ENCODE measurements at regions not wholly inside any gene's neighbourhood (a gene's known extent, or its start where the extent isn't known, plus 50 kb on each side); places are given as distances from the start of the nearest gene placed in this dataset.

DNA sequence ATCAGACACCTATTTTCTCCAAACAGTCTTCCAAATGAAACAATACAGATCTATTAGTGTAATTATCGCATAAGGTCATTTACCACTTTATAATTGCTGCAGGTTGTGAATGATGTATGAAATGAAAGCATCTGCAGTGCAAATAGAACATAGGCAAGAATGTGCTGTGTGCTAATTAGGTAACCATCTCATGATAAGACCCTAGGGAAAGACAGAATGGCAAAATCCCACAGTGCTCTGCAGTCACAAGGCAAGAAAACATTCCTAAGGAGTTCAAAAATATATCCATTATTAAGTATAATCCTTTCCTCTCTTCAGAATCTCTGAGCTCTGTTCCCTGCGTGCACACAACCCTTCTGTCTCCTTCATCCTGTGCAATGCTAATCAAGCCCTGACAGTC, 488.1 kb downstream of the NR4A2 start (continued):
- TF ChIP-seq, protein P1, sequence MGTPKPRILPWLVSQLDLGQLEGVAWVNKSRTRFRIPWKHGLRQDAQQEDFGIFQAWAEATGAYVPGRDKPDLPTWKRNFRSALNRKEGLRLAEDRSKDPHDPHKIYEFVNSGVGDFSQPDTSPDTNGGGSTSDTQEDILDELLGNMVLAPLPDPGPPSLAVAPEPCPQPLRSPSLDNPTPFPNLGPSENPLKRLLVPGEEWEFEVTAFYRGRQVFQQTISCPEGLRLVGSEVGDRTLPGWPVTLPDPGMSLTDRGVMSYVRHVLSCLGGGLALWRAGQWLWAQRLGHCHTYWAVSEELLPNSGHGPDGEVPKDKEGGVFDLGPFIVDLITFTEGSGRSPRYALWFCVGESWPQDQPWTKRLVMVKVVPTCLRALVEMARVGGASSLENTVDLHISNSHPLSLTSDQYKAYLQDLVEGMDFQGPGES (IDR thresholded peaks at IDR 0.05; ENCODE audit: low read depth, low read length), result no peak
- TF ChIP-seq EP300 (IDR thresholded peaks at IDR 0.05; ENCODE audit: borderline replicate concordance in 1 of 2, low read depth in 1 of 2, low read length in 1 of 2), result no peak
- no peak for TF ChIP-seq TCF12 (IDR thresholded peaks at IDR 0.05)

DNA sequence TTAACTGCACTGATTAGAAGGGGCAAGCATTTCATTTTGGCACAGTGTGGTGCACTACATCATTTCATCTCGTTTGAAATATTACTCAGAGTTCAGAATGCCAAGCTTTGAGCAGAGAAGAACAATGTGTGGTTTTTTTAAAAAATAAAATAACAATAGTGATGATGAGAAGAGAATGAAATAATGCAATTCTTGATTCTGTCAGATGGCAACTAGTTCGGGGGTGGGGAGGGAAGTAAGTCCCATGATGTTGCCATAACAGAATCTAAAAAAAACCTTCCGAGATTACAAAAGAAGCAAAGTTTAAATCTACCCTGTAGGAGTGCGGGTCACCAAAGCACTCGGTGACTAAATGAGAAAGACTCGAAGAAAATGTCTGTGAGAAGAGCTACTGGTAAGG, 490.4 kb downstream of the NR4A2 start:
- no peak for DNase-seq
- H3K4me3 ChIP-seq (ENCODE audit: low read depth in 2 of 2, low read length in 1 of 2), result no peak overlapping the region
- ChIA-PET CTCF (no interaction called here), POLR2A (no interaction called here)
- H2AFZ ChIP-seq (ENCODE audit: low read depth), result no peak overlapping the region
- H4K20me1 ChIP-seq (ENCODE audit: insufficient read depth), result no peaks in the 10 kb centered on the region
- H3K9me3 ChIP-seq, result no peaks in the 10 kb centered on the region
- H3K9me2 ChIP-seq, result no peaks in the 10 kb centered on the region
- H3K4me2 ChIP-seq, result no peak overlapping the region
- no peaks in the 10 kb centered on the region for H3K79me2 ChIP-seq (ENCODE audit: insufficient read depth)
- H3K27ac ChIP-seq (ENCODE audit: low read depth in 2 of 2, low read length in 1 of 2), result no peak overlapping the region
- no peaks in the 10 kb centered on the region for H3F3A ChIP-seq (replicated peaks; ENCODE audit: insufficient read depth)
- no peaks in the 10 kb centered on the region for H3K4me1 ChIP-seq (ENCODE audit: control insufficient read depth in 1 of 2, insufficient read depth in 2 of 2, low read depth in 1 of 2, low read length in 1 of 2)
- TF ChIP-seq FOSL2 (IDR thresholded peaks at IDR 0.05; ENCODE audit: borderline replicate concordance, low read depth) (no peak), FOXM1 (IDR thresholded peaks at IDR 0.05; ENCODE audit: low read depth) (no peak), SIN3A (IDR thresholded peaks at IDR 0.05; ENCODE audit: borderline replicate concordance, low read depth, low read length) (no peak)
- TF ChIP-seq, protein P2, sequence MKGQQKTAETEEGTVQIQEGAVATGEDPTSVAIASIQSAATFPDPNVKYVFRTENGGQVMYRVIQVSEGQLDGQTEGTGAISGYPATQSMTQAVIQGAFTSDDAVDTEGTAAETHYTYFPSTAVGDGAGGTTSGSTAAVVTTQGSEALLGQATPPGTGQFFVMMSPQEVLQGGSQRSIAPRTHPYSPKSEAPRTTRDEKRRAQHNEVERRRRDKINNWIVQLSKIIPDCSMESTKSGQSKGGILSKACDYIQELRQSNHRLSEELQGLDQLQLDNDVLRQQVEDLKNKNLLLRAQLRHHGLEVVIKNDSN (IDR thresholded peaks at IDR 0.05; ENCODE audit: borderline replicate concordance, low read depth), result no peak
- no peaks in the 10 kb centered on the region for H3K36me3 ChIP-seq (replicated peaks in 1 of 2; ENCODE audit: control insufficient read depth in 1 of 2, insufficient read depth in 2 of 2, low read length in 1 of 2)
- no peaks in the 10 kb centered on the region for H3K27me3 ChIP-seq (ENCODE audit: insufficient read depth)
- 17% methylated on average over 6 of the region's 6 CpGs for WGBS (ENCODE audit: low lambda C conversion rate)
- H3K9ac ChIP-seq, result no peak overlapping the region

DNA sequence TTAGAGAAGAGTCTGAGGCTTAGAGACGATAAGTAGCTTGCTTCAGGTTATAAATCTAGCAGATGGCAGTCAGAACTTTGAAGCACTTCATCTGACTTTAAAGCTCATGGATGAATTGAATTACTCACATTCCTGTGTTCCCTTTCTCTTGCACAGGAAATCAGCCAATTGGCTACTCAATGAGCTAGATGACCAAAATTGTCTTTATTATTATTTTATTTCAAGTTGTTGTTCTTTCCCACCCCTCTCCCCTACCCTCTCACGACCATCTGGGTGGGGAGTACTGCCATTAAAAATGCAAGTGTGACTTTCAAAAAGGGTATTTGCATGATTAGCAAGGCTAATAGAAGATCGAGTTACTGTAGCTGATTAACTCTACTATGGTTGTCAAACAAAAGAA, 491.1 kb downstream of the NR4A2 start:
- WGBS (ENCODE audit: low lambda C conversion rate), result 4% methylated on average over 3 of the region's 3 CpGs
- Histone ChIP-seq H3K4me1 (ENCODE audit: control insufficient read depth in 1 of 2, insufficient read depth in 2 of 2, low read depth in 1 of 2, low read length in 1 of 2) (no peaks in the 10 kb centered on the region), H2AFZ (ENCODE audit: low read depth) (no peak overlapping the region), H3K4me3 (ENCODE audit: low read depth in 2 of 2, low read length in 1 of 2) (no peak overlapping the region), H3K9ac (no peak overlapping the region), H4K20me1 (ENCODE audit: insufficient read depth) (no peaks in the 10 kb centered on the region), H3K9me2 (no peaks in the 10 kb centered on the region), H3K36me3 (replicated peaks in 1 of 2; ENCODE audit: control insufficient read depth in 1 of 2, insufficient read depth in 2 of 2, low read length in 1 of 2) (no peaks in the 10 kb centered on the region), H3K27me3 (ENCODE audit: insufficient read depth) (no peaks in the 10 kb centered on the region), H3F3A (replicated peaks; ENCODE audit: insufficient read depth) (no peaks in the 10 kb centered on the region), H3K9me3 (no peaks in the 10 kb centered on the region), H3K27ac (ENCODE audit: low read depth in 2 of 2, low read length in 1 of 2) (no peak overlapping the region), H3K4me2 (no peak overlapping the region), H3K79me2 (ENCODE audit: insufficient read depth) (no peaks in the 10 kb centered on the region)
- POLR2A ChIA-PET, result no interaction called here
- CTCF ChIA-PET, result no interaction called here
- DNase-seq, result no peak
- TF ChIP-seq FOXJ3 (CRISPR knock-in tag; IDR thresholded peaks at IDR 0.05) (no peak), RFX5 (IDR thresholded peaks at IDR 0.05; ENCODE audit: low read length) (no peak), NFIC (IDR thresholded peaks at IDR 0.05; ENCODE audit: borderline replicate concordance) (no peak), FOXM1 (IDR thresholded peaks at IDR 0.05; ENCODE audit: low read depth) (no peak), FOSL2 (IDR thresholded peaks at IDR 0.05; ENCODE audit: borderline replicate concordance, low read depth) (no peak), GABPA (IDR thresholded peaks at IDR 0.05; ENCODE audit: low read depth) (no peak), NRF1 (IDR thresholded peaks at IDR 0.05; ENCODE audit: low read depth, low read length) (no peak), TCF12 (IDR thresholded peaks at IDR 0.05) (no peak), MEF2A (IDR thresholded peaks at IDR 0.05; ENCODE audit: borderline replicate concordance, low read depth) (no peak), POLR2AphosphoS5 (IDR thresholded peaks at IDR 0.05; ENCODE audit: low read depth, low read length) (no peak)
- TF ChIP-seq, protein P3, sequence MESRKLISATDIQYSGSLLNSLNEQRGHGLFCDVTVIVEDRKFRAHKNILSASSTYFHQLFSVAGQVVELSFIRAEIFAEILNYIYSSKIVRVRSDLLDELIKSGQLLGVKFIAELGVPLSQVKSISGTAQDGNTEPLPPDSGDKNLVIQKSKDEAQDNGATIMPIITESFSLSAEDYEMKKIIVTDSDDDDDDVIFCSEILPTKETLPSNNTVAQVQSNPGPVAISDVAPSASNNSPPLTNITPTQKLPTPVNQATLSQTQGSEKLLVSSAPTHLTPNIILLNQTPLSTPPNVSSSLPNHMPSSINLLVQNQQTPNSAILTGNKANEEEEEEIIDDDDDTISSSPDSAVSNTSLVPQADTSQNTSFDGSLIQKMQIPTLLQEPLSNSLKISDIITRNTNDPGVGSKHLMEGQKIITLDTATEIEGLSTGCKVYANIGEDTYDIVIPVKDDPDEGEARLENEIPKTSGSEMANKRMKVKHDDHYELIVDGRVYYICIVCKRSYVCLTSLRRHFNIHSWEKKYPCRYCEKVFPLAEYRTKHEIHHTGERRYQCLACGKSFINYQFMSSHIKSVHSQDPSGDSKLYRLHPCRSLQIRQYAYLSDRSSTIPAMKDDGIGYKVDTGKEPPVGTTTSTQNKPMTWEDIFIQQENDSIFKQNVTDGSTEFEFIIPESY (IDR thresholded peaks at IDR 0.05; ENCODE audit: borderline replicate concordance, low read depth), result no peak
- TF ChIP-seq, protein P1 (IDR thresholded peaks at IDR 0.05; ENCODE audit: low read depth, low read length), result no peak
- TF ChIP-seq, protein P4, sequence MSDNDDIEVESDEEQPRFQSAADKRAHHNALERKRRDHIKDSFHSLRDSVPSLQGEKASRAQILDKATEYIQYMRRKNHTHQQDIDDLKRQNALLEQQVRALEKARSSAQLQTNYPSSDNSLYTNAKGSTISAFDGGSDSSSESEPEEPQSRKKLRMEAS (IDR thresholded peaks at IDR 0.05; ENCODE audit: low read depth), result no peak
- TF ChIP-seq, protein P2 (IDR thresholded peaks at IDR 0.05; ENCODE audit: borderline replicate concordance, low read depth), result no peak
- TF ChIP-seq, protein P5, sequence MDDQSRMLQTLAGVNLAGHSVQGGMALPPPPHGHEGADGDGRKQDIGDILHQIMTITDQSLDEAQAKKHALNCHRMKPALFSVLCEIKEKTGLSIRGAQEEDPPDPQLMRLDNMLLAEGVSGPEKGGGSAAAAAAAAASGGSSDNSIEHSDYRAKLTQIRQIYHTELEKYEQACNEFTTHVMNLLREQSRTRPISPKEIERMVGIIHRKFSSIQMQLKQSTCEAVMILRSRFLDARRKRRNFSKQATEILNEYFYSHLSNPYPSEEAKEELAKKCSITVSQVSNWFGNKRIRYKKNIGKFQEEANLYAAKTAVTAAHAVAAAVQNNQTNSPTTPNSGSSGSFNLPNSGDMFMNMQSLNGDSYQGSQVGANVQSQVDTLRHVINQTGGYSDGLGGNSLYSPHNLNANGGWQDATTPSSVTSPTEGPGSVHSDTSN (IDR thresholded peaks at IDR 0.05), result no peak
